Kidney epithelial cell (primary cell): ENCODE measurements at regions not wholly inside any gene's neighbourhood (a gene's known extent, or its start where the extent isn't known, plus 50 kb on each side); places are given as distances from the start of the nearest gene placed in this dataset.

Experiments used
- DNase-seq: peaks from one replicate; pipeline ENCODE4 v3.0.0-alpha.2; 2010; ENCODE audit warnings: low read depth
- H3K27me3 ChIP-seq: 2 replicates; pipeline ENCODE4 v1.6.0; 2011; ENCODE audit warnings: low read length; ENCODE audit not compliant: control insufficient read depth, insufficient read depth
- H3K36me3 ChIP-seq: 2 replicates; pipeline ENCODE4 v1.5.1; 2011; ENCODE audit warnings: low read length; ENCODE audit not compliant: control insufficient read depth, insufficient read depth
- H3K4me3 ChIP-seq: 2 replicates; pipeline ENCODE4 v1.5.1; 2011; ENCODE audit warnings: low read depth, mild to moderate bottlenecking, control low read depth, low read length
- TF ChIP-seq, protein P1 (sequence below): IDR thresholded peaks from 2 replicates; pipeline ENCODE4 v1.5.1; 2011; ENCODE audit warnings: mild to moderate bottlenecking, moderate library complexity, low read length, control low read depth, inconsistent platforms; ENCODE audit not compliant: insufficient read depth, poor library complexity, severe bottlenecking

DNA sequence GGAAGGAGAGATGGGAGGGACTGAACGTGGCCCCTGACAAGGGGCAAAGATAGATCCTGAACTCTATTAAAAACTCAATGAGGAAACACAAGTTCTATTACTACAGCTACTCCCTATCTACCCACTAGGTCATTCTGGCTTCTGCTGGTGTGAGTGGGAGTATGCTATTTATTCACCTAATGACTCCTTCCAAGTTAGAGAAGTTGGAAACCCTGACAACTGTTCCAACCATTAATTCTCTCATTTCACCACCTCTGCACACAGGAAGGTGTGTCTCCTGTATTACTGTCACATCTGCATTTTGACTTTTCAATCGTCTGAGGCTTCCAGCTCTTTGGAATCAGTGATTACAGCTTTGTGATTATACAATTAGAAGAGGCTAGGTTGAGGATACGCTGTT lies 169.4 kb upstream of the ADO start:
- H3K36me3 ChIP-seq, result no peaks in the 10 kb centered on the region
- TF ChIP-seq, protein P1, sequence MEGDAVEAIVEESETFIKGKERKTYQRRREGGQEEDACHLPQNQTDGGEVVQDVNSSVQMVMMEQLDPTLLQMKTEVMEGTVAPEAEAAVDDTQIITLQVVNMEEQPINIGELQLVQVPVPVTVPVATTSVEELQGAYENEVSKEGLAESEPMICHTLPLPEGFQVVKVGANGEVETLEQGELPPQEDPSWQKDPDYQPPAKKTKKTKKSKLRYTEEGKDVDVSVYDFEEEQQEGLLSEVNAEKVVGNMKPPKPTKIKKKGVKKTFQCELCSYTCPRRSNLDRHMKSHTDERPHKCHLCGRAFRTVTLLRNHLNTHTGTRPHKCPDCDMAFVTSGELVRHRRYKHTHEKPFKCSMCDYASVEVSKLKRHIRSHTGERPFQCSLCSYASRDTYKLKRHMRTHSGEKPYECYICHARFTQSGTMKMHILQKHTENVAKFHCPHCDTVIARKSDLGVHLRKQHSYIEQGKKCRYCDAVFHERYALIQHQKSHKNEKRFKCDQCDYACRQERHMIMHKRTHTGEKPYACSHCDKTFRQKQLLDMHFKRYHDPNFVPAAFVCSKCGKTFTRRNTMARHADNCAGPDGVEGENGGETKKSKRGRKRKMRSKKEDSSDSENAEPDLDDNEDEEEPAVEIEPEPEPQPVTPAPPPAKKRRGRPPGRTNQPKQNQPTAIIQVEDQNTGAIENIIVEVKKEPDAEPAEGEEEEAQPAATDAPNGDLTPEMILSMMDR, result no peak
- no peaks in the 10 kb centered on the region for H3K27me3 ChIP-seq
- DNase-seq, result no peak
- no peak overlapping the region for H3K4me3 ChIP-seq

DNA sequence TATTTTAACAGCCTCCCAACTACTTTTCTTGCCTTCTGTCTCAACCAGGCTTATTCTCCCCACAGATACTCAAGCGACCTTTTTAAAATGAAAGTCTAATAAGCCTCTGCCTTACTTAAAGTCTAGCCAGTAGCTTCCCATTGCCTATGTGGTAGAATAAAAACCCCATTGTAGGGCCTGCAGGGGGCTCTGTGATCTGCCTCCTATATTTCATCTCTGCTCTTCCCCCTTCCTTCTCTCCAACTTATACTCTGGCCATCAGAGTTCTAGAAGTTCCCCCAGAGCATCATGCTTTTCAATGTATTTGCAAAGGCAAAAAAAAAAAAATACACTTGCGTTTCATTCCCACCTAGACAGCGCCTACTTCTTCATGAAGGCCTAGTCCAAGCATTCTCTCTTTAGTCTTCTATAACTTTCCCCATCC lies 167.7 kb upstream of the ADO start:
- DNase-seq, result no peak
- Histone ChIP-seq H3K4me3 (no peak overlapping the region), H3K27me3 (no peaks in the 10 kb centered on the region), H3K36me3 (no peaks in the 10 kb centered on the region)
- TF ChIP-seq, protein P1, result no peak

DNA sequence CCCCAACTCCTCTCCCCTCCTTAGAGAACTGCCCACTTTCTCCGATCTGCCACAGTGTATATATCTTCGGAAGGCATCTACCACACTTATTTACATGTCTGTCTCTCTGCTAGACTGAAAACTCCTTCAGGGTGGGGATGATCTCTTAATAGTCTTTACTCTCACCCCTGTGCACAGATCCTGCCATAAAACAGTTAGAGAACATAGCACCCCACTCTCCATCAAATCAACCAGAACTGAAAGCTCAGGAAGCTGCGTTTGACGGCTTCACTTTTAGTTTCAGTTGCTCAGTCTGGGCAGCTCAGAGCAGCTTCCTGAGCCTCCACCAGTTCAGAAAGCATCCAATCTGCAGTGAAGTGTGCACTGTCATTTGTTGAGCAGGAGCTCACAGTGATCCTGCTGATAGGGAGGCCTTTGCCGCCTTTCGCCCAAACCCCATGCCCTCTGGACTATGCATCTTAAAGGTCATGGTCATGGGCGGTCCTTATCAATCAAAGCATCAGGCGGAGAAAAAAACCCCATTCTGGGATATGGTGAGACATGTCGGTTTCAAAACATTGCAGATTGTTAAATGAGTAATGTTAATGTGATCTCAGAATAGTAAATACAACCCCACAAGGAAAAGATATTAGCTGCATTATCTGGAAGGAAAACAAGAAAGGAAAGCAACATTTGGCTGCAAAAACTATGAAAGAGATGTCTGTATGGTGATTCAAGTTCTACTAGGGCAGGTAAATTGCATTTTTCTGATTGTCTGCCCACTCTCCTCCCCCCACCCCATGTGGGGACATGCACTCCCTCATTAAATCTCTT lies 167.1 kb upstream of the ADO start:
- H3K36me3 ChIP-seq, result no peaks in the 10 kb centered on the region
- TF ChIP-seq, protein P1, result no peak
- H3K4me3 ChIP-seq, result no peak overlapping the region
- no peak for DNase-seq
- H3K27me3 ChIP-seq, result no peaks in the 10 kb centered on the region

DNA sequence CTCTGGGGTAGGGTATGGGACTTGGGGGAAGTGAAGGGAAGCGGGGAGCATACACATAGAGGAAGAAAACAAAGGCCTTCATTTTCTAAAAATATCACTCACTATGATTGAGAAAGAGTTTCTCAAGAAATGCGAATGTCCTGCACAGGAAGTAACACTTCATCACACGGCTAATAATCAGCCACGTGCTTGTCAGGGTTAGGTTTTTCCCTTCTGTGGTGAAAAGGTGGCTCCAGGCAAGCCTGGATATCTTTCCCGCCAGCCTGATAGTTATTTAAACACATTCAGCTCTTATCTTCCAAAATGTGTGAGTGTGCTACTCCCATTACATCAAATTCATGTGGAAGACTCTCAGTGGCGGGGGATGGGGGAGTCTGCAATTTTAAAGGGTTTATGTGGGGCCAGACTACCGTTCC lies 166.4 kb upstream of the ADO start:
- H3K27me3 ChIP-seq, result no peaks in the 10 kb centered on the region
- no peak for DNase-seq
- H3K36me3 ChIP-seq, result no peaks in the 10 kb centered on the region
- TF ChIP-seq, protein P1, result no peak
- H3K4me3 ChIP-seq, result no peak overlapping the region

DNA sequence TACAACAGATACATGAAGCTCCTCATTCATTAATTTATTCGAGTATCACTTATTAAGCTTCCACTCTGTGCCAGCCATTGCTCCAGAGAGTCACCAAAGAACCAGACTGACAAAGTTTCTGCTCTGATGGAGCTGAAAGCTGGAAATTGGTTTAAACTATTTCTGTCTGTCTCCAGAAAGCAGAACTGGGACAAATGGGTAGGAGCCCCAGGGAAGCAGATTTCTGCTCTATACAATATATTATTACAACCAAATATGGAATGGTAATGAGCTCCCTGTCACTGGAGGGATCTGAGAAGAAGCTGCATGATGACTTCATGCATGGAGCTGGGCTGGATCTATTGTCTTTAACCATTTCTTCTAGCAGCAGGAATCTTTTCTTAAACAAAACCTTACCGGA lies 165.4 kb upstream of the ADO start:
- no peaks in the 10 kb centered on the region for H3K36me3 ChIP-seq
- H3K27me3 ChIP-seq, result no peaks in the 10 kb centered on the region
- DNase-seq, result no peak
- TF ChIP-seq, protein P1, result no peak
- no peak overlapping the region for H3K4me3 ChIP-seq

DNA sequence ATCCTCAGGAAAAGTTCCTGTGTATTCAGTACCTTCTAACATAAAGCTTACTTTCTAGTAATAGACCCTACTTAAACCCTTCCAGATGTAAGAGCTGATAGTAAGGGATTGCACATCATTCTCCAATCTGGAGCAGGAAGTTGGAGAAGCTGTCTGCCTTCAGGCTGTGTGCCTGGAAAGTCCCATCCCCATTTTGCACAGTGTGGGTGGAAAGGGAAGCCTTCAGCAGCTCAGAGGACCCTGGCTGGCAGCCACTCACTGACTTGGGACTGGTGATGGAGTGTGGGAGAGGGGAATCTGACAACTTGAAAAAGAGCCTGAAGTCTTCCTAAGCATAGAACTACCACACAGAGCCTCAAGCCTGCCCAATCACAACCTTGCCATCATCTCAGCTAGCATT lies 164.1 kb upstream of the ADO start:
- TF ChIP-seq, protein P1, result no peak
- DNase-seq, result no peak
- H3K4me3 ChIP-seq, result no peak overlapping the region
- H3K36me3 ChIP-seq, result no peaks in the 10 kb centered on the region
- no peaks in the 10 kb centered on the region for H3K27me3 ChIP-seq
